HG02970 (cell line): ENCODE measurements at regions not wholly inside any gene's neighbourhood (a gene's known extent, or its start where the extent isn't known, plus 50 kb on each side); places are given as distances from the start of the nearest gene placed in this dataset.
"Not testable (repeated sequence)": the region's sequence is repeated elsewhere in the genome, so short reads cannot be mapped to it uniquely, and the experiment has no call there.

ENCODE experiments used
- ATAC-seq: cut with Tn5 transposase; IDR thresholded peaks from one replicate; pipeline ENCODE4 v1.9.1; 2021; ENCODE audit warnings: mild to moderate bottlenecking, moderate library complexity, moderate number of reproducible peaks; ENCODE audit not compliant: unreplicated experiment, low FRiP score

DNA sequence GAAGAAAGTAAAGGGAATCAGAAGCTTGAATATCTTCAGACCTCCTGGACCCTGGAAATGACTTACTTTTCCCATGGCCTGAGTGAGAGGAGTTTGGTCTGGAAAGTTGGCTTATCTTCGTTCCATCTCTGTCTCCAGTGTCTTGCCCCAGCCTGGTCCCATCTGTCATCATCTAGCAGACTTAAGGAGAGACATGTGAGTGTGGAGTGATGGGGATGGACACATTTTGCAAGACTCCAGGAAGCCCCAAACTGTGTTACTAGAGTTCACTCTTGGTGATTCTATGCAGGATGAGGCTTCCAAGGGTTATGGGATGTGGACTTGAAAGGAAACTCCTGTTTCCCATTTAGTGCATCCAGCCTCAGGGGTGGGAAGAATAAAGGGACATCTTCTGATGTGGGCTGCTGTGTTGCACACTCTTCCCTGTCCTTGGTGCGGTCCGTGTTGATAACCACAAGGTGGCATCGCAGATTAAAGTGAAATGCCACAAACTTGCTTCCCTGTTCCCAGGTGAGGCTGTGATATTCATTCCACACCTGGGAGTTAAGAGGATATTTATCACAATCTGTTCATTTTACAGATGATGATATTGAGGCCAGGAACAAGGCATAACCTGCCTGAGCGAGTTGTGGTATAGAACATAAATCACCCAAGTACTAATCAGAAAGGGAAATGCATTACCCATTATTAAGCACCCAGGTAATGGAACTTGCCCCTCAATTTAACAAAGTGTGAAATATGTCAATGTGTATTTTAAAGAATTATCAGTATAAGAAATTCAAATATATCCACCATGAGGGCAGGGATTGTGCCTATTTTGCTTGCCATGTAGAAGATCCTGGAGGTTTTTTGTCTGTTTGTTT lies 269.9 kb upstream of the PAPPA start:
- ATAC-seq = no peak

DNA sequence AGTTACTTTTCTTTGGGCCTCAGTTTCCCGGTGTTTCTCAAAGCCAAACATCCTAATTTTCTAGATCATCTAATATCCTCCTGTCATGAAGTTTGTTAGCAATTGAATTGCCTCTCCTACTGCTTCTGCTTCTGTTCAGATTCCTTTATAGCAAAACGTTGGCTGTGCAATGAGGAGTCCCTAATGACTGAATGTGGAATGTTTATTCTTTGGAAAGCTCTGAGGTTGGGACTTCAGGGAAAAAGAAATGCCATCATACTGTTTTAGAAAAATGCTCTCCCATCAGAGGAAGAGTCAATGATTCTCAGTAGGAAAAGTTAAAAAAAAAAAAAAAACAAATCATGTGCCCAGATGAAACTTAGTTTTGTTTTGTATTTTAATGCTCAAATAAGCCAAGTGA lies 268.7 kb upstream of the PAPPA start:
- no peak for ATAC-seq

GRCh38 chr9:115888131-115888530 lies 265.5 kb upstream of the PAPPA start:
- ATAC-seq = no peak

GRCh38 chr9:115891929-115892328 lies 261.7 kb upstream of the PAPPA start:
- no peak for ATAC-seq

- ATAC-seq = not testable (repeated sequence)
These were observed 255.1 kb upstream of the PAPPA start for GRCh38 chr9:115898478-115898877.

DNA sequence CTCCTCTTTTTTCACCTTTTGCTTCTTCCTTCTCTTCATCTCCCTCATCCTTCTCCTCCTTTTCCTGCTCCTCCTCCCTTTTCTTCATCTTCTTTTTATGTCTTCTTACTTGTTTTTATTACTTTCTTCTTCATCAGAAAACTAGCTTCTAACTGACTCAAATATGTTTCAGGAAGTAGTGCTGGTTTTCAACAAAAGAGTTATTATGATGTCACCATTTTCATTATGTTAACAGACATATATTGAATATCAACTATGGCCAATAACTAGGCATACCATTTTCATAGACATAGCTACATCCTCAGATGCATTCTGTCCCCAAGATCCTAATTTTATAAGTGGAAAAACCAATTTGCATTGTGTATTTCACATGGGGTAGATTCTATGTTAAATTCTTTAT lies 252.9 kb upstream of the PAPPA start:
- ATAC-seq = no peak

DNA sequence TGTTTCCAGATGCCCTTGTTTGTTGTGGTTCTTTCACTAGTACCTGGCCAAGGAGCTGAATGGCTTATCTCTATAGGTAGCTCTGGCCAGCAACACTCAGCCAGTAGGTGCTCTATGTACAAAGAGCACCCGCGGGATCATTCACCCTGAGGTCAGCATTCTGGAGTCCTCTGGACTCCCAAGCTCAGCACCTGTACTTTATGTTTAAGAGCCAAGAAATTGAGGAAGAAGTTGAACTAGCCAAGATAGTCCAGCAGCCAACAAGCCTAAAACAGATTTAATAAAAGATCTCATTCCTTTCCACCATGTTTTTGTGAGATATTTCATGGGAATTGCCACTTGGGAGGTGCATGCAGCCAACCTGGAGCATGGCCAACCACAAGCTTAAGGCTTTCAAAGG lies 242.6 kb upstream of the PAPPA start:
- no peak for ATAC-seq

DNA sequence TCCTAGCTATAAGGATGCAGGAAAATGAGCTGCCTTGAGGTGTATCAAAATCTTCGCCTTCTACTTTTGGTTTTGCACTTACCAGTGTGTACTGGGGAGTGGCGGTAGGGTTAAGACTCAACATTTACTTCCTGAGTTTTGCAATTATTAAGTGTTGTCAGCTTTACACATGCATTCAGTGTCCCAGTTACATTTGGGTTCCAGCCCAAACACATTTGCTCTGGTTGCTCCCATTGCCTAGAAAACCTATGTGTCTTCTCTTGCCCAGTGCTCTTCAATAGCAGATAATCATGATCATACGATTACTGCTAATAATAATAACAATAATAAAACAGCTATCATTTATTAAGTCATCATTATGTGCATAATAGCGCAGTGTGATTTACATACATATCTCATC lies 241.5 kb upstream of the PAPPA start:
- no peak for ATAC-seq

DNA sequence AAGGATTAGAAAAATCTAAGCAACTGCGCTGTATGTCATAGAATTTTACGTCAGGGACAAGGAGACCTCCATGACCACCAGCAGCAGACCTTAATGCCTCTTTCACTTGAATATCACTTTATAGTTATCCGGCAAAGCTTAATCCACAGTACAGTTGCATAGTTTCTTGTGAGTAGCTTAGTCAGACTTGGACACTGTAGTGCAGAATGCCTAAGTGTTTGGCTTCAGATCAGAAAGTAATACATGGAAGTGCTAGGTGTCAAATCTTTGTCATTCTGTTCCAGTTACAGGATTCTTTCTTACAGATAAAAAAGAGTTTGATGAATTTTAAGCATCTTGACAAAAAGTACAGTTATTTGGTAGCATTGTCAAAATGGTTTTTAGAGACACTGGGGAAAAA lies 239.9 kb upstream of the PAPPA start:
- ATAC-seq = no peak

- no peak for ATAC-seq
These were observed 239.3 kb upstream of the PAPPA start for GRCh38 chr9:115914291-115914690.

DNA sequence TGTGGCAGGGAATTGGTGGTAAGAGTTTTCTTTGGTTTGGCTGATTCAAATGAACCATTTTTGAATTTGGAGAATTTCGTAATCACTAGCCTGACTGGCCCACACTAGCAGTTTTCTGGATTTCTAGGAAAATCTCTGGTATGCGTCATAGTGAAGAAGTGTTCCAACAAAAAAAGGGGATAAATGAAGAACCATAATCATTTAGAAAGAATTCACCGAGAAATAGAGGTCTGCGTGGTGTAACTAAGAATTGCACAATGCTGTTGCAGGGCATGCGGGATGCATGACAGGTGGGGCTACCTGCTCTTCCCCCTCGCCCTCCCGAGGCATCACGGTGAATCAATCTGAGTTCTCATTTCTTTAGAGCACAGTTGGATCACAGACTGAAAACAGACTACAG lies 232.3 kb upstream of the PAPPA start:
- no peak for ATAC-seq

DNA sequence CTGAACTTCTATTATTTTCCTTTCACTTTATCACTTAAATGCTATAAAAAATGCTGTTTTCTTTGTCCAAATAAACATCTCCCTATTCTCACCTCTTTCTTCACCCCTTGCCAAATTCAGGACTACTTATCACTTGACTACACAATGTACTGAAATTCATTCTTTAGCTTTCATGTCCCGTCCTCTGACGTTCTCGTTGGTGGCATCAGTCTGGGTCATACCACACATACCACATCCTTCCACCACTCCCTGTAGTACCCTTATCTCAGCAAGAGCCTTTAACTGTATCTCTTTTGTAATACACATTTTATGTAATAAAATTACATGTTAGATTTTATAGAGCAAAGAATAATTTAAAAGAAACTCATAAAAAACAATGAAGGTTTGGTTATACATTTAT lies 231.1 kb upstream of the PAPPA start:
- ATAC-seq = no peak

DNA sequence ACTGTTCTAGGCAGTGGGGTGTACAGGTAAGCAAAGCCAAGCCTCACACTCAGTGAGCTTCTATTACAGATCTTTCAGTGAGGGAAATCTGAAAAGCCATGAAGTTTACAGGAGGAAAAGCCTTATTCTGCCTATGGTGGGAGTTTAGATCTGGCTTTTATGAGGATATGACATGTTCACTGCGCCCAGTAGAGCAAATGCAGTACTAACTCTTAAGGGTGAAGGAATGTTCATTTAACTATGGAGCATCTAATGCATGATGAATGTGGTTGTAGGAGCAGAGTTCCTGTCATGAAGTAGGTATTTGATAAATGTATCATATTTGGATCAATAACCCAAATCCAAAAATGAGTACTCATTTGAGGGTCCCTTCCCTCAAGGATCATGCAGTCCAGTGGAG lies 230.2 kb upstream of the PAPPA start:
- ATAC-seq = no peak

DNA sequence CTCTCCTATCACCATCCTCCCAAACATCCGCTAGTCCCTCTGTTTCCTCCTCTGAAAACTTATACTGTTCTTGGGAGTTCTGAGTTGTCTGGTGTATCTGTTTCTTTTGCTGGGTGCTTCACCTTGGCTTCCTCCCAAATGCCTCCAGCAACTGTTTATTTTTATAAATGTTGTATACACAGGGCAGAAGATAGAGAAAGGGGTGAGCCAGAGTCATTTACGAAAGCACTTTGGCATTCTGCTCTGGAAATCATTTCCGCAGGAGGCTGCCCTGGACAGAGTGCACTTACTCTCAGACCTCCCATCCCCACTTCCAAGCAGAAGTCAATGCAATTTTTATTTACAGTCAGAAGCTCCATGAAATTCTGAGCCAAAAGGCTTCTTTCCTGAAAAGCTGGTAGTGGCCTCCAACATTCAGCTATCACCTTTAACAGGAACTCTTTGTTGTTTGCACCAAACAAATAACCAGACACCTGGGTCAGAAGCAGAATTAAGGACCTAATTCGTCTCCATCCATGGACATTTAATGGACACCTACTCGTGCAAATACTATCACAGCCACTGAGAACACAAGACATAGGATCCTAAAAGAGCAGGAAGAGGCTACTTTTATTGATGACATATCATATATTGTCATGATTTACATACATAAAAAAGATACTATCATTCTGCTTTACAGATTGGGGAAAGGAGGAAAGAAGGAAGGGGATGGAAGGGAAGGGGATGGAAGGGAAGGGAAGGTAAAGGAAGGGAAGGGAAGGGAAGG lies 229.5 kb upstream of the PAPPA start:
- no peak for ATAC-seq

GRCh38 chr9:115924669-115924987 lies 229.0 kb upstream of the PAPPA start:
- ATAC-seq = no peak

GRCh38 chr9:115925424-115925823 lies 228.2 kb upstream of the PAPPA start:
- no peak for ATAC-seq

DNA sequence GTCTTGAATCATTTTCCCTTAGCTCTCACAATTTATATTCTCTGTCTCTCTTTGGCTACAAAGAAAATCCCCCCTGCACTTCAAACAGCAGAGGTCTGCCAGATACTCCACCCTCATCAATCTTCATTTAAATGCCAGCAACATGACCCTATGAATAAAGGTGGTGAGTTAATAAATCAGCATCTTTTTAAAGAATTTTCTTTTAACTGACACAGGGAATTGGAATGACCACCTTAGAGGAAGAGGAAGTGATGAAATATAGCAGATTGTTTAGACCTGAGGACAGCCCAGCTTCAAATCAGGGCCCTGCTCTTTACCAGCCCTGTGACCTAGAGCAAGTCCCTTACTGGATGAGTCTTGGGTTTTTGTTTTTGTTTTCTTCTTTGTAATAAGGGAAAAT lies 223.1 kb upstream of the PAPPA start:
- ATAC-seq = no peak

GRCh38 chr9:115938479-115938878 lies 215.1 kb upstream of the PAPPA start:
- ATAC-seq = no peak

- ATAC-seq = no peak
These were observed 214.4 kb upstream of the PAPPA start for GRCh38 chr9:115939065-115939765.

- ATAC-seq = no peak
These were observed 211.9 kb upstream of the PAPPA start for GRCh38 chr9:115941561-115942315.
